Psoas muscle (tissue), 7 donors: ENCODE measurements at regions not wholly inside any gene's neighbourhood (a gene's known extent, or its start where the extent isn't known, plus 50 kb on each side); places are given as distances from the start of the nearest gene placed in this dataset.

ENCODE experiments used
- ATAC-seq, 4 donors: fragments of 200-7000 bp; cut with Tn5 transposase; one replicate each; pipeline ENCODE4 v1.9.1; 2020; ENCODE audit warnings: moderate library complexity in 3 of 4, mild to moderate bottlenecking in 2 of 4
- DNase-seq, 2 donors: peaks; one replicate each; pipeline ENCODE4 v3.0.0-alpha.2; 2020
- H3K27ac ChIP-seq: fragments of 200-600 bp; one replicate; pipeline ENCODE4 v1.8.0; 2022
- H3K27me3 ChIP-seq, 3 donors: fragments of 200-600 bp in 1 of 3; one replicate each; pipeline versions ENCODE4 v1.6.1 to v1.8.0; 2013 to 2022; ENCODE audit warnings: low read length in 2 of 3, mild to moderate bottlenecking in 2 of 3, moderate library complexity in 1 of 3; ENCODE audit not compliant: insufficient read depth in 3 of 3
- H3K36me3 ChIP-seq, 2 donors: fragments of 200-600 bp in 1 of 2; one replicate each; pipeline versions ENCODE4 v1.6.1 to v1.8.0; 2013 to 2022; ENCODE audit warnings: low read depth in 1 of 2, mild to moderate bottlenecking in 1 of 2, moderate library complexity in 1 of 2; ENCODE audit not compliant: insufficient read depth in 1 of 2
- H3K4me1 ChIP-seq: fragments of 200-600 bp; one replicate; pipeline ENCODE4 v1.8.0; 2022
- H3K4me3 ChIP-seq: fragments of 200-600 bp; one replicate; pipeline ENCODE4 v1.8.0; 2022; ENCODE audit warnings: mild to moderate bottlenecking
- H3K9me3 ChIP-seq: fragments of 200-600 bp; one replicate; pipeline ENCODE4 v1.8.0; 2022
- WGBS, 3 donors: extraction: QIAGEN DNeasy Blood & Tissue Kit; methylation state at CpG; one replicate each; pipeline versions ENCODE4 v1.1.6 to v1.1.7; 2013; 5-methylcytosine and 5-hydroxymethylcytosine counted together
- intact Hi-C, 2 donors: fragments of 100-400 bp; cut with DNase I; formaldehyde crosslinking; loops; one replicate each; pipeline versions ENCODE4 v1.11.0 to v1.14.2; 2022
- TF ChIP-seq, protein P1 (sequence below): fragments of 200-600 bp; IDR thresholded peaks from one replicate; pipeline ENCODE4 v1.8.0; 2022; ENCODE audit warnings: antibody characterized with exemption
- donor health status: healthy with polysubstance abuse.
- donor health status: DM: no; HTN: no; CAD: no; lungs with moderate emphysema.
- donor health status: Bipolar disorder and iron deficiency.
- donor health status: healthy.
- donor health status: DM: yes; HTN: yes; CAD: no.
- donor health status: DM: no; HTN: no; CAD: no.
- donor health status: DM: yes; HTN: yes; CAD: no.

DNA sequence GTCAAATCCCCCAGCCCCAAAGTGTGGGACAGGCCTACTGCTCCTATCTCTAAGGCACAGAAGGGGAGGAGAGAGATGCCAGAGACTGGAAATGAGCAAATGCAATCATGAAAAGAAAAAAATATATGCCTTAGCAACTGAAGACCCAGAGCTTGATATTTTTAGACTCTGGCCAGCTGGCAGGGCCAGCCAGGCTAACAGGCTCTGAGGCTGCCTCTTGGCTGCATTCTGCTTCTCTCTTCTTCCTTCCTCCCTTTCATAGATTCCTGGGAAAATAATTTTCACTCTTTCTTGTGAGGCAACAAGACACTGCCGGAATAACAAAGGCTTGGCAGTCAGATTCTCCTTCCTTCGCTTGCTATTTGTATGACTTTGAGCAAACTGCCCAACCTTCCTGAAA, 209.1 kb downstream of the RAD51AP2 start:
- DNase-seq: no peak
- 78 to 83% (median 79%) methylated on average over 2 of the region's 2 CpGs for WGBS, 3 donors
- no peaks in the 10 kb centered on the region for H3K4me1 ChIP-seq
- H3K27ac ChIP-seq: no peak overlapping the region
- TF ChIP-seq, protein P1, sequence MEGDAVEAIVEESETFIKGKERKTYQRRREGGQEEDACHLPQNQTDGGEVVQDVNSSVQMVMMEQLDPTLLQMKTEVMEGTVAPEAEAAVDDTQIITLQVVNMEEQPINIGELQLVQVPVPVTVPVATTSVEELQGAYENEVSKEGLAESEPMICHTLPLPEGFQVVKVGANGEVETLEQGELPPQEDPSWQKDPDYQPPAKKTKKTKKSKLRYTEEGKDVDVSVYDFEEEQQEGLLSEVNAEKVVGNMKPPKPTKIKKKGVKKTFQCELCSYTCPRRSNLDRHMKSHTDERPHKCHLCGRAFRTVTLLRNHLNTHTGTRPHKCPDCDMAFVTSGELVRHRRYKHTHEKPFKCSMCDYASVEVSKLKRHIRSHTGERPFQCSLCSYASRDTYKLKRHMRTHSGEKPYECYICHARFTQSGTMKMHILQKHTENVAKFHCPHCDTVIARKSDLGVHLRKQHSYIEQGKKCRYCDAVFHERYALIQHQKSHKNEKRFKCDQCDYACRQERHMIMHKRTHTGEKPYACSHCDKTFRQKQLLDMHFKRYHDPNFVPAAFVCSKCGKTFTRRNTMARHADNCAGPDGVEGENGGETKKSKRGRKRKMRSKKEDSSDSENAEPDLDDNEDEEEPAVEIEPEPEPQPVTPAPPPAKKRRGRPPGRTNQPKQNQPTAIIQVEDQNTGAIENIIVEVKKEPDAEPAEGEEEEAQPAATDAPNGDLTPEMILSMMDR: no peak
- intact Hi-C loops: loop anchor here in 1 of 2 donors (5.0 kb wide), 1 partner anchor 537 kb away; no protein-coding TSS in a partner anchor
- no peak for ATAC-seq
- no peaks in the 10 kb centered on the region for H3K36me3 ChIP-seq
- H3K27me3 ChIP-seq: no peaks in the 10 kb centered on the region
- H3K9me3 ChIP-seq: no peaks in the 10 kb centered on the region
- no peak overlapping the region for H3K4me3 ChIP-seq

- TF ChIP-seq, protein P1: no peak
- Histone ChIP-seq H3K9me3 (no peaks in the 10 kb centered on the region), H3K4me3 (no peak overlapping the region), H3K4me1 (no peaks in the 10 kb centered on the region), H3K36me3 (no peaks in the 10 kb centered on the region), H3K27me3 (no peaks in the 10 kb centered on the region), H3K27ac (no peak overlapping the region)
- DNase-seq (no peak), ATAC-seq (no peak)
- intact Hi-C loops: loop anchor here in 1 of 2 donors (5.0 kb wide), 1 partner anchor 534 kb away; no protein-coding TSS in a partner anchor
- WGBS, 3 donors: 84 to 92% (median 89%) methylated on average over 2 of the region's 2 CpGs
These were observed 211.5 kb downstream of the RAD51AP2 start for GRCh38 chr2:17306706-17307105.

DNA sequence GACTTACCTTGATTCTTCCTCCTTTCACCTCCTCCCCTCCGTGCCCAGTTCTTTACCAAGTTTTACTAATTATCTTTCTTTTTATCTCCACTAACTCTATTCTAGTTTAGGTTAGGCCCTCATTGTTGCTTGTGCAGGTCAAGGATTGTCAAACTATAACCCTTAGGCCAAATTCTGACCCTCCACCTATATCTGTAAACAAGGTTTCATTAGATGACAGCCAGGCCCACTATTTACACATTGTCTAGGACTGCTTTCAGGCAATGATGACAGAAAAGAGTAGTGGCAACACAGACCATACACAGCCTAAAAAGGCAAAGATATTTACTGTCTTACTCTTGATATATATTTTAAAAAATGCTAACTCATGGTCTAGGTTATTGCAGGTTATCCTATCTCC, 212.0 kb downstream of the RAD51AP2 start:
- intact Hi-C loops: loop anchor here in 1 of 2 donors (5.0 kb wide), 1 partner anchor 534 kb away; no protein-coding TSS in a partner anchor
- Histone ChIP-seq H3K36me3 (no peaks in the 10 kb centered on the region), H3K4me3 (no peak overlapping the region), H3K4me1 (no peaks in the 10 kb centered on the region), H3K9me3 (no peaks in the 10 kb centered on the region), H3K27ac (no peak overlapping the region), H3K27me3 (no peaks in the 10 kb centered on the region)
- TF ChIP-seq, protein P1: no peak
- 87 to 93% (median 91%) methylated on average over 1 of the region's 1 CpG for WGBS, 3 donors
- DNase-seq: no peak
- no peak for ATAC-seq

- ATAC-seq (no peak), DNase-seq (no peak)
- Histone ChIP-seq H3K36me3 (no peaks in the 10 kb centered on the region), H3K4me1 (no peaks in the 10 kb centered on the region), H3K9me3 (no peaks in the 10 kb centered on the region), H3K27me3 (no peaks in the 10 kb centered on the region), H3K27ac (no peak overlapping the region), H3K4me3 (no peak overlapping the region)
- intact Hi-C loops: no loop called here
- TF ChIP-seq, protein P1: no peak
- 41 to 51% (median 44%) methylated on average over 2 of the region's 2 CpGs for WGBS, 3 donors
These were observed 214.7 kb downstream of the RAD51AP2 start for GRCh38 chr2:17303521-17303920.

GRCh38 chr2:17303054-17303453, 215.2 kb downstream of the RAD51AP2 start:
- intact Hi-C loops: no loop called here
- H3K4me1 ChIP-seq: no peaks in the 10 kb centered on the region
- WGBS, 3 donors: 73 to 79% (median 79%) methylated on average over 4 of the region's 4 CpGs
- no peak overlapping the region for H3K4me3 ChIP-seq
- no peaks in the 10 kb centered on the region for H3K27me3 ChIP-seq
- no peaks in the 10 kb centered on the region for H3K36me3 ChIP-seq
- ATAC-seq (no peak), DNase-seq (no peak)
- TF ChIP-seq, protein P1: no peak
- no peak overlapping the region for H3K27ac ChIP-seq
- no peaks in the 10 kb centered on the region for H3K9me3 ChIP-seq
